ENCODE measurements at regions not wholly inside any gene's neighbourhood (a gene's known extent, or its start where the extent isn't known, plus 50 kb on each side); places are given as distances from the start of the nearest gene placed in this dataset.
A peak's percentile ranks its signal among the peaks of the same experiment; 100 is the strongest.

DNA sequence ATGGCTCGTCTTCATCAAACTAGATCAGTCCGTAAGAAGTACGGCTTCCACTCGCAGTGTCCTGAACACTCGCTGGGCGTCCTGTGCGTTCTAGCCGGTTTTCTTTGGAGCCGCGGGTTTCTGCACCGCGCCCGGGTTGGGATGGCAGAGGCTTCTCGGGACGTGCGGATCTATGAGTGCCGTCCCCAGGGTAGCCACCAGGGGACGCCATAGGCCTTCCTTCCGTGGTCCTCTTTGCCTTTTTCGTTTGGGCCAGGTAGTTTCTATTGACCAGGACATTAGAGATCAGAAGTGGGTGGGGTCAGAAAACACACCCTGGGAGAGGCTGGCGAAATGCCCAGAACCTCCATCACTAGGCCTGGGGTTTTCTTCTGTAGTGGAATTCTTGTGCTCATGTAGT is 273.8 kb downstream of the FAM72C start:
- TF ChIP-seq, protein P1, sequence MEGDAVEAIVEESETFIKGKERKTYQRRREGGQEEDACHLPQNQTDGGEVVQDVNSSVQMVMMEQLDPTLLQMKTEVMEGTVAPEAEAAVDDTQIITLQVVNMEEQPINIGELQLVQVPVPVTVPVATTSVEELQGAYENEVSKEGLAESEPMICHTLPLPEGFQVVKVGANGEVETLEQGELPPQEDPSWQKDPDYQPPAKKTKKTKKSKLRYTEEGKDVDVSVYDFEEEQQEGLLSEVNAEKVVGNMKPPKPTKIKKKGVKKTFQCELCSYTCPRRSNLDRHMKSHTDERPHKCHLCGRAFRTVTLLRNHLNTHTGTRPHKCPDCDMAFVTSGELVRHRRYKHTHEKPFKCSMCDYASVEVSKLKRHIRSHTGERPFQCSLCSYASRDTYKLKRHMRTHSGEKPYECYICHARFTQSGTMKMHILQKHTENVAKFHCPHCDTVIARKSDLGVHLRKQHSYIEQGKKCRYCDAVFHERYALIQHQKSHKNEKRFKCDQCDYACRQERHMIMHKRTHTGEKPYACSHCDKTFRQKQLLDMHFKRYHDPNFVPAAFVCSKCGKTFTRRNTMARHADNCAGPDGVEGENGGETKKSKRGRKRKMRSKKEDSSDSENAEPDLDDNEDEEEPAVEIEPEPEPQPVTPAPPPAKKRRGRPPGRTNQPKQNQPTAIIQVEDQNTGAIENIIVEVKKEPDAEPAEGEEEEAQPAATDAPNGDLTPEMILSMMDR (IDR thresholded peaks at IDR 0.05), result peak in 5 of 6 experiments; percentile 14 to 52 (median 36)
- TF ChIP-seq POLR2A (IDR thresholded peaks at IDR 0.05), result no peak
